Liver (tissue), 8 donors: ENCODE measurements at regions not wholly inside any gene's neighbourhood (a gene's known extent, or its start where the extent isn't known, plus 50 kb on each side); places are given as distances from the start of the nearest gene placed in this dataset.
"Not testable (repeated sequence)": the region's sequence is repeated elsewhere in the genome, so short reads cannot be mapped to it uniquely, and the experiment has no call there.

Source experiments
- DNase-seq: peaks from one replicate; pipeline ENCODE4 v3.0.0-alpha.2; 2017; ENCODE audit warnings: low spot score
- H3K27ac ChIP-seq, 2 donors: one replicate each; pipeline ENCODE4 v1.7.0; 2013; ENCODE audit warnings: inconsistent platforms in 2 of 2, low read length in 2 of 2, control low read depth in 1 of 2, low read depth in 1 of 2, mild to moderate bottlenecking in 1 of 2
- H3K27me3 ChIP-seq, 4 donors: one replicate each; pipeline versions ENCODE4 v1.6.1 to v1.7.0; 2013; ENCODE audit warnings: low read length in 3 of 4, inconsistent platforms in 1 of 4, mild to moderate bottlenecking in 1 of 4, moderate library complexity in 1 of 4; ENCODE audit not compliant: control insufficient read depth in 4 of 4, insufficient read depth in 4 of 4
- H3K36me3 ChIP-seq, 4 donors: one replicate each; pipeline versions ENCODE4 v1.6.1 to v1.7.0; 2013; ENCODE audit warnings: low read length in 3 of 4, mild to moderate bottlenecking in 3 of 4, low read depth in 1 of 4, moderate library complexity in 1 of 4; ENCODE audit not compliant: control insufficient read depth in 4 of 4, insufficient read depth in 3 of 4
- H3K4me1 ChIP-seq, 4 donors: one replicate each; pipeline versions ENCODE4 v1.6.1 to v1.7.0; 2013; ENCODE audit warnings: low read length in 3 of 4, mild to moderate bottlenecking in 3 of 4, moderate library complexity in 1 of 4; ENCODE audit not compliant: control insufficient read depth in 4 of 4, insufficient read depth in 4 of 4
- H3K4me3 ChIP-seq, 3 donors: one replicate each; pipeline versions ENCODE4 v1.6.1 to v1.7.0; 2013; ENCODE audit warnings: low read length in 3 of 3, control low read depth in 1 of 3, low read depth in 1 of 3, mild to moderate bottlenecking in 1 of 3
- H3K9ac ChIP-seq, 2 donors: one replicate each; pipeline ENCODE4 v1.7.0; 2013; ENCODE audit warnings: low read length in 2 of 2, mild to moderate bottlenecking in 2 of 2, moderate library complexity in 2 of 2, control low read depth in 1 of 2, low read depth in 1 of 2
- H3K9me3 ChIP-seq, 4 donors: one replicate each; pipeline versions ENCODE4 v1.6.1 to v1.7.0; 2013; ENCODE audit warnings: low read length in 3 of 4; ENCODE audit not compliant: control insufficient read depth in 4 of 4
- ATF3 ChIP-seq: IDR thresholded peaks from 2 replicates; pipeline ENCODE4 v1.6.1; 2016; ENCODE audit warnings: antibody characterized with exemption
- CTCF ChIP-seq: fragments of 150-350 bp; IDR thresholded peaks from 2 replicates; pipeline ENCODE4 v1.5.1; 2017; ENCODE audit warnings: improper control_type of control experiment, low read depth, low read length; ENCODE audit not compliant: missing input control
- EGR1 ChIP-seq, 2 donors: IDR thresholded peaks; 2 replicates each; pipeline ENCODE4 v1.6.1; 2016 to 2018; ENCODE audit warnings: antibody characterized with exemption in 2 of 2, low read depth in 2 of 2
- FOXA1 ChIP-seq: IDR thresholded peaks from 2 replicates; pipeline ENCODE4 v1.6.1; 2016; ENCODE audit warnings: antibody characterized with exemption
- FOXA2 ChIP-seq: IDR thresholded peaks from 2 replicates; pipeline ENCODE4 v1.6.1; 2016; ENCODE audit warnings: antibody characterized with exemption
- GABPA ChIP-seq, 2 donors: IDR thresholded peaks in 1 of 2; conservative IDR thresholded peaks in 1 of 2; 2 replicates each; pipeline ENCODE4 v1.6.1; 2016; ENCODE audit warnings: antibody characterized with exemption in 2 of 2, mild to moderate bottlenecking in 1 of 2, moderate library complexity in 1 of 2
- HNF4A ChIP-seq, 2 donors: conservative IDR thresholded peaks; 2 replicates each; pipeline ENCODE4 v1.6.1; 2016; ENCODE audit warnings: antibody characterized with exemption in 2 of 2, mild to moderate bottlenecking in 2 of 2
- HNF4G ChIP-seq: IDR thresholded peaks from 2 replicates; pipeline ENCODE4 v1.6.1; 2016; ENCODE audit warnings: antibody characterized with exemption
- JUND ChIP-seq, 2 donors: IDR thresholded peaks; 2 replicates each; pipeline ENCODE4 v1.6.1; 2016; ENCODE audit warnings: antibody characterized with exemption in 2 of 2
- MAX ChIP-seq: IDR thresholded peaks from 2 replicates; pipeline ENCODE4 v1.6.1; 2016; ENCODE audit warnings: antibody characterized with exemption
- RAD21 ChIP-seq, 2 donors: IDR thresholded peaks; 2 replicates each; pipeline ENCODE4 v1.6.1; 2016; ENCODE audit warnings: antibody characterized with exemption in 2 of 2, mild to moderate bottlenecking in 2 of 2
- RXRA ChIP-seq, 2 donors: IDR thresholded peaks; 2 replicates each; pipeline ENCODE4 v1.6.1; 2017 to 2018; ENCODE audit warnings: antibody characterized with exemption in 2 of 2, mild to moderate bottlenecking in 1 of 2
- SP1 ChIP-seq: IDR thresholded peaks from 2 replicates; pipeline ENCODE4 v1.6.1; 2018; ENCODE audit warnings: antibody characterized with exemption, mild to moderate bottlenecking
- TAF1 ChIP-seq: conservative IDR thresholded peaks from 2 replicates; pipeline ENCODE4 v1.6.1; 2016; ENCODE audit warnings: antibody characterized with exemption, mild to moderate bottlenecking
- YY1 ChIP-seq: IDR thresholded peaks from 2 replicates; pipeline ENCODE4 v1.6.1; 2016; ENCODE audit warnings: antibody characterized with exemption, mild to moderate bottlenecking
- WGBS: extraction: QIAGEN DNeasy Blood & Tissue Kit; methylation state at CpG from one replicate; pipeline ENCODE4 v1.1.7; 2013; 5-methylcytosine and 5-hydroxymethylcytosine counted together
- donor health status: healthy.
- donor health status: healthy.
- donor health status: healthy.
- donor health status: healthy.
- donor health status: healthy.

DNA sequence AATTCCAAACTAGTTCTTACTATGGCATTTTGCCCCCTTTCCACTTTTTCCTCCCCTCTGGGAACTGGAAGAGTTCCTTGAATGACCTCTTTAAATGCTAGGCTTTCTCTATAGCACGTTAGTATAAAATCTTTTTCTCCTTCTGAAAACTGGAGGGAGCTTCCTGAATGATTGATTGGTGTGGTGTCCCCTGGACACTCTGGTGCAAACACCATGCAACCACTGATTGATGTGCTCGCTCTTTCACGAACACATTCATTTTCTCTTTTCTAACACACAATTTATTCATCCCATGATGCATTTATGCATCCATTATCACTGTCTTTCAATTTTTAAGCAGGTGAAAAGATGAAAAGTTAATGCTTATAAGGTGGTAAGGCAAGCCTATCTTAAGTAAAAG is 159.1 kb upstream of the NANOGP8 start:
- 92% methylated on average over 3 of the region's 3 CpGs for WGBS
- H3K9ac ChIP-seq: no peak overlapping the region
- no peaks in the 10 kb centered on the region for H3K36me3 ChIP-seq
- no peak overlapping the region for H3K27ac ChIP-seq
- no peaks in the 10 kb centered on the region for H3K9me3 ChIP-seq
- peaks cover 2 to 10% (median 4%) of the 10 kb centered on the region in 4 donors for H3K4me1 ChIP-seq
- no peak for TF ChIP-seq RXRA (IDR thresholded peaks at IDR 0.05)
- TF ChIP-seq MAX: no peak
- TF ChIP-seq YY1: no peak
- TF ChIP-seq HNF4G: no peak
- TF ChIP-seq SP1: no peak
- no peak for TF ChIP-seq CTCF
- TF ChIP-seq ATF3: no peak
- no peak for TF ChIP-seq TAF1
- no peak for TF ChIP-seq RAD21 (IDR thresholded peaks at IDR 0.05)
- no peak for TF ChIP-seq FOXA1
- TF ChIP-seq JUND (IDR thresholded peaks at IDR 0.05): no peak
- no peak for TF ChIP-seq GABPA (IDR thresholded peaks at IDR 0.05 in 1 of 2, conservative IDR thresholded peaks at IDR 0.05 in 1 of 2)
- no peak for TF ChIP-seq FOXA2
- no peak for TF ChIP-seq HNF4A (conservative IDR thresholded peaks at IDR 0.05)
- no peak for TF ChIP-seq EGR1 (IDR thresholded peaks at IDR 0.05; ENCODE audit: low read depth in 2 of 2)
- DNase-seq: no peak
- no peaks in the 10 kb centered on the region for H3K27me3 ChIP-seq
- no peak overlapping the region for H3K4me3 ChIP-seq

GRCh38 chr15:35243758-35244157 is 158.7 kb upstream of the NANOGP8 start:
- H3K36me3 ChIP-seq: no peaks in the 10 kb centered on the region
- H3K4me3 ChIP-seq: no peak overlapping the region
- H3K9me3 ChIP-seq: no peaks in the 10 kb centered on the region
- H3K4me1 ChIP-seq: peaks cover 2 to 10% (median 4%) of the 10 kb centered on the region in 4 donors
- no peak for DNase-seq
- H3K27me3 ChIP-seq: no peaks in the 10 kb centered on the region
- H3K27ac ChIP-seq: no peak overlapping the region
- H3K9ac ChIP-seq: no peak overlapping the region
- 97% methylated on average over 3 of the region's 3 CpGs for WGBS
- no peak for TF ChIP-seq YY1

DNA sequence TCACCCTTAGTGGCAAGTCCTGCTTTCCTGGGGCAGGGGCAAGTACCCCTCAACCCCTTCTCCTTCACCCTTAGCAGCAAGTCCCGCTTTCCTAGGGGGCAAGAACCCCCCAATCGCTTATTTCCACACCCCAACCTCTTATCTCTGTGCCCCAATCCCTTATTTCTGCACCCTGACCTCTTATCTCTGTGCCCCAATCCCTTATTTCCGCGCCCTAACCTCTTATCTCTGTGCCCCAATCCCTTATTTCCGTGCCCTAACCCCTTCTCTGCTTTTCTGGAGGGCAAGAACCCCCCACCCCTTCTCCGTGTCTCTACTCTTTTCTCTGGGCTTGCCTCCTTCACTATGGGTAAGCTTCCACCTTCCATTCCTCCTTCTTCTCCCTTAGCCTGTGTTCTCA is 154.6 kb upstream of the NANOGP8 start:
- H3K4me3 ChIP-seq, DNase-seq: not testable (repeated sequence)

DNA sequence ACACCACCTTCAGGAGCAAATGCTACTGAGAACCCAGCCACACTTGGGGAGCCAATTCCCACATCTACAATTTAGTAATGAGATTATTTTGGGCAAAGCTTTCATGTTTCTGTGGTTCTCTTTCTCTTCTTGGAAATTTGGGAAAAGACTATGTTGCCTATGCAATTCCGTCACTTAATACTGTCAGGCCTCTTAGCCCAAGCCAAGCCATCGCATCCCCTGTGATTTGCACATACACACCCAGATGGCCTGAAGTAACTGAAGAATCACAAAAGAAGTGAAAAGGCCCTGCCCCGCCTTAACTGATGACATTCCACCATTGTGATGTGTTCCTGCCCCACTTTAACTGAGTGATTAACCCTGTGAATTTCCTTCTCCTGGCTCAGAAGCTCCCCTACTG is 153.4 kb upstream of the NANOGP8 start:
- H3K4me3 ChIP-seq, H3K4me1 ChIP-seq, H3K9me3 ChIP-seq, DNase-seq, H3K9ac ChIP-seq, H3K27ac ChIP-seq, H3K36me3 ChIP-seq, H3K27me3 ChIP-seq: not testable (repeated sequence)
- 97% methylated on average over 3 of the region's 3 CpGs for WGBS

More for the DNA sequence above, 154.6 kb upstream of the NANOGP8 start:
- not testable (repeated sequence) for H3K36me3 ChIP-seq, H3K4me1 ChIP-seq, H3K9ac ChIP-seq, H3K27ac ChIP-seq, H3K27me3 ChIP-seq, H3K9me3 ChIP-seq
- WGBS: 88% methylated on average over 6 of the region's 6 CpGs
